ENCODE measurements at regions not wholly inside any gene's neighbourhood (a gene's known extent, or its start where the extent isn't known, plus 50 kb on each side); places are given as distances from the start of the nearest gene placed in this dataset.

GRCh38 chr17:79349506-79350400, 261.1 kb downstream of the RBFOX3 start:
- TF ChIP-seq JUN (IDR thresholded peaks at IDR 0.05; ENCODE audit: borderline replicate concordance, insufficient read depth, insufficient read length, low read depth) (no peak), EZH2 (IDR thresholded peaks at IDR 0.05; ENCODE audit: borderline replicate concordance, low read depth, low read length, severe bottlenecking) (no peak), POLR2AphosphoS5 (IDR thresholded peaks at IDR 0.05; ENCODE audit: insufficient read depth, low read depth, low read length) (no peak), POLR2A (IDR thresholded peaks at IDR 0.05; ENCODE audit: low read depth, low read length) (no peak), MYC (IDR thresholded peaks at IDR 0.05; ENCODE audit: low read depth, low read length) (no peak)
- TF ChIP-seq, protein P1, sequence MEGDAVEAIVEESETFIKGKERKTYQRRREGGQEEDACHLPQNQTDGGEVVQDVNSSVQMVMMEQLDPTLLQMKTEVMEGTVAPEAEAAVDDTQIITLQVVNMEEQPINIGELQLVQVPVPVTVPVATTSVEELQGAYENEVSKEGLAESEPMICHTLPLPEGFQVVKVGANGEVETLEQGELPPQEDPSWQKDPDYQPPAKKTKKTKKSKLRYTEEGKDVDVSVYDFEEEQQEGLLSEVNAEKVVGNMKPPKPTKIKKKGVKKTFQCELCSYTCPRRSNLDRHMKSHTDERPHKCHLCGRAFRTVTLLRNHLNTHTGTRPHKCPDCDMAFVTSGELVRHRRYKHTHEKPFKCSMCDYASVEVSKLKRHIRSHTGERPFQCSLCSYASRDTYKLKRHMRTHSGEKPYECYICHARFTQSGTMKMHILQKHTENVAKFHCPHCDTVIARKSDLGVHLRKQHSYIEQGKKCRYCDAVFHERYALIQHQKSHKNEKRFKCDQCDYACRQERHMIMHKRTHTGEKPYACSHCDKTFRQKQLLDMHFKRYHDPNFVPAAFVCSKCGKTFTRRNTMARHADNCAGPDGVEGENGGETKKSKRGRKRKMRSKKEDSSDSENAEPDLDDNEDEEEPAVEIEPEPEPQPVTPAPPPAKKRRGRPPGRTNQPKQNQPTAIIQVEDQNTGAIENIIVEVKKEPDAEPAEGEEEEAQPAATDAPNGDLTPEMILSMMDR (IDR thresholded peaks at IDR 0.05; ENCODE audit: extremely low read depth in 1 of 2, insufficient read depth in 1 of 2, low read depth in 1 of 2, low read length in 2 of 2), result no peak
